NCI-H345 treated with DMSO at 0.1 percent for 48 hours (cell line): ENCODE measurements at regions not wholly inside any gene's neighbourhood (a gene's known extent, or its start where the extent isn't known, plus 50 kb on each side); places are given as distances from the start of the nearest gene placed in this dataset.
A peak's percentile ranks its signal among the peaks of the same experiment; 100 is the strongest.
"Not testable (repeated sequence)": the region's sequence is repeated elsewhere in the genome, so short reads cannot be mapped to it uniquely, and the experiment has no call there.

Source experiments
- DNase-seq: peaks from one replicate; lab custom pipeline; 2025; ENCODE audit not compliant: unreplicated experiment; lab: John Stamatoyannopoulos, UW

DNA sequence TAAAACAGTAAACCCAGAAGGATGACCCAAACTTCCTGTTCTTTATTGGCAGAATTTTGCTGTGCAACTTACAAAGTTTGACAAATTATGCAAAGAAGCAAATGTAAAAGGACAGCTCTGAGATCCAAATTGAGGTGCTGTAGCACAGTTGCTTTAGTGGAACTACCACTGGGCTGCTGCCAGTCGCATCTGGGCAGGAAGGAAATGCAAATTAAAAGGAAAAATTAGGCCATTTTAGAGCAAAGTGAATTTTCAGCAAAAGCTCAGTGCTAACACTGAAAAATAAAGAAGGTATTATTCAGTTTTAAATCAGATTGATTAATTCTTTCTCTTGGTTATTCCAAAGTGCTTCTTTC lies 104.5 kb downstream of the ZMAT3 start:
- no peak for DNase-seq

DNA sequence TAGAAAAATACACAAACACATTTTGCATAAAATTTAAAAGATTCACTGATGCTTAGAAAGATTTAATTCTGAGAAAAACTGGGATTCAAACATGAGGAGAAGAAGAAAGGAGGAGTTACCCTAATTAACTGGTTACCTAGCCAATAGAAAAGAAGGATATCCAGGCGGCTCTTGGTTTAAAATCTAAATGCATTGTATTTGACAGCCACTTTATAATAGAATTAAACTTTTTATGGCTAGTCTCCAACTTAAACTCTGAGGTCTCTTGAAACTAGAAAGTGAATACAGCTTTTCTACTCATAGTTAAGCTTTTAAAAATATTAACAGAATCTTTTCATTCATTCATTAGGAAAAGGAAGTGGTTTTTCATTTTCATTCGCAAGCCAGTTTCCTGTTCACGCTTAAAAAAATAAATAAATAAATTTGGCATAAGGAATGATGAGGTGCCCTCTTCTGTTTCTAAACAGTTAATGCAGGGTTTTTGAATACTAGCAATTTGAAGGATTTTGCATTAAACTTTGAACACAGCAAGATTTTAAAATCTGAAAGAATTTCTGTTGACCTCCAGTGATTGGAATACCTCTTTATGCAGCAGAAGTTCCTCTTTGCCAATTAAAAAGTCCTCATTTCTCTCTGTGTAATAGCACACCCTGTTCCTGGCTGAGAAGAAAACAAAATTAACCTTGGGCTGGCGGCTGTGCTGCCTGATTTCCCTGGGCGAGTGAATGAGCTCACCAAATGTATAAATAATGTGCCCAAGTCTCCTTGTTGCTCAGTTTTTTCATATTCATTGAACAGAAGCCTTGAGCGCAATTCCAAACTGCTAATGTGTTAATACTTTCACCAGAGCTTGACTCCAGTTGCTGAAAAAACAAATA lies 105.1 kb downstream of the ZMAT3 start:
- DNase-seq, result peak; percentile 71

GRCh38 chr3:178964551-178964950 lies 107.1 kb downstream of the ZMAT3 start:
- DNase-seq, result no peak

GRCh38 chr3:178960918-178961317 lies 110.7 kb downstream of the ZMAT3 start:
- no peak for DNase-seq

DNA sequence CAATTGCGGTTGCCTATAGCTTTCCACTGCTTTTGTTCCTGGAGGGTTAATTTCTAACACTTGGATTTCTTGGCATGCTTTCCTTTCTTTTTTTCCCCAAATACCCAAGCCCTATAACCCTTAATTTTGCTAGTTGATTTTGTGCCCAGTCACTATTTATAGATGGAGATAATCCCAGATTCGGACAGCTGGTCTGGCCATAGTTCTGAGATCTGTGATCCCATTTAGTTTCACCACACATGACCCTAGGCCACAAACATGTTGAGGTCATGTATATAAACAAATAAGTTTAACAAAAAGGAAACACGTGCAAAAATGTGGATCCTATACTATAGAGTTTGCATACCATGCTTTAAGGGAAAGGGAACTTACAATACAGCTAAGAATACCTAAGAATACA lies 111.4 kb downstream of the ZMAT3 start:
- no peak for DNase-seq

DNA sequence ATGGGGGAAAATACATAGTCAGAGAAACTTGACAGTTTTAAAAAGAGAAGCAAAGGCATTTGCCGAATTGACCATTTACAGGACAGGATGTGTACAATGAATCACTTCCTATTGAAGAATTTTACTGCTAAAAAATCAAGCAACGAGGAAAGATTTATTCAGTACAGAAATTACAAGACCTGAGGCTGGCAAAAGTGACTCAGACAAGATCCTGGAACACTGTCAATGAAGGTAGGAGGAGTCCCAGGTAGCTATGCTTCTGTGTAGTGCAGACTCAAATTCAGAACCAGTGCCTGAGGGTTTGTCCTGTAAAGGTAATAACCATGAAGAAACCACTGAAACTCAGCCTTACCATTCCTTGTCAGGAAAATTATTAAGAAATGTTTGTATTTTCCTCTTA lies 120.9 kb downstream of the ZMAT3 start:
- no peak for DNase-seq

GRCh38 chr3:178949896-178950295 lies 121.7 kb downstream of the ZMAT3 start:
- DNase-seq, result no peak

DNA sequence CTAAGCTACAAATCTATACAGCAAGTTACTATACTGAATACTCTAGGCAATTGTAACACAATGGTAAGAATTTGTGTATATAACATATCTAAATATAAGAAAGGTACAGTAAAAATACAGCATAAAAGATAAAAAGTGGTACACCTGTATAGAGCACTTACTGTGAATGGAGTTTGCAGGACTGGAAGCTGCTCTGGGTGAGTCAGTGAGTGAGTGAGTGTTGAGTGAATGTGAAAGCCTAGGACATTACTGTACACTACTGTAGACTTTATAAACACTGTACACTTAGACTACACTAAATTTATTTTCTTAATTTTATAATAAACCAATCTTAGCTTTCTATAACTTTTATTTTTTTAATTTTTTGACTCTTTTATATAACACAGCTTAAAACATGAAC lies 123.1 kb downstream of the ZMAT3 start:
- no peak for DNase-seq

GRCh38 chr3:178947738-178948137 lies 123.9 kb downstream of the ZMAT3 start:
- no peak for DNase-seq

DNA sequence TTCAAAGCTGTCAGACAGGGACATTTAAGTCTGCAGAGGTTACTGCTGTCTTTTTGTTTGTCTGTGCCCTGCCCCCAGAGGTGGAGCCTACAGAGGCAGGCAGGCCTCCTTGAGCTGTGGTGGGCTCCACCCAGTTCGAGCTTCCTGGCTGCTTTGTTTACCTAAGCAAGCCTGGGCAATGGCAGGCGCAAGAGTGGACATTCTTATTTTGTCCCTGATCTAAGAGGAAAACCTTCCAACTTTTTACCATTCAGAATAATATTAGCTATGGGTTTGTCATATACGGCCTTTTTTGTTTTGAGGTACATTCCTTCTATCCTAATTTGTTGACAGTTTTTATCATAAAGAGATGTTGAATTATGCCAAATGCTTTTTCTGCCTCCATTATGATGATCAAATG lies 129.3 kb downstream of the ZMAT3 start:
- not testable (repeated sequence) for DNase-seq

- DNase-seq, result no peak
Measured at GRCh38 chr3:178930116-178930515, 141.5 kb downstream of the ZMAT3 start.

GRCh38 chr3:178916223-178916622 lies 155.4 kb downstream of the ZMAT3 start:
- no peak for DNase-seq

DNA sequence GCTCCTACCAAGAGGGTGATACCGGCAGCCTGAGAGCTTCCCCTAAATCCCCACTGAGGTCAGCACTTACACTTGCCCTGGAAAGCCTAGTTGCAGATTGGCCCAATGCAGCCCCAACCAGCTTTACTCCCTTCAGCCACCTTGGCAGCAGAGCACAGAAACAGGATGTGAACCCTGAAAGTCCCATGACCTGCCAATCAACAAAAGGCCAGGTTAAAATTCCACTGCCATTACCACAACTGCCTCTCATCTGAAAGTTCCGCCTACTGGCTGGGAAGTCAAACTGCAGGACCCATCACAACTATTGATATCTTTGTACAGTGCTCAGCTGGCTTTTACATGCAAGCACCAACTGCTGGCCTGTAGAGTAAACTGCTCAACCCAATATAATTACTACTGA lies 156.2 kb downstream of the ZMAT3 start:
- no peak for DNase-seq

- DNase-seq, result no peak
Measured at GRCh38 chr3:178907081-178907480, 164.5 kb downstream of the ZMAT3 start.

DNA sequence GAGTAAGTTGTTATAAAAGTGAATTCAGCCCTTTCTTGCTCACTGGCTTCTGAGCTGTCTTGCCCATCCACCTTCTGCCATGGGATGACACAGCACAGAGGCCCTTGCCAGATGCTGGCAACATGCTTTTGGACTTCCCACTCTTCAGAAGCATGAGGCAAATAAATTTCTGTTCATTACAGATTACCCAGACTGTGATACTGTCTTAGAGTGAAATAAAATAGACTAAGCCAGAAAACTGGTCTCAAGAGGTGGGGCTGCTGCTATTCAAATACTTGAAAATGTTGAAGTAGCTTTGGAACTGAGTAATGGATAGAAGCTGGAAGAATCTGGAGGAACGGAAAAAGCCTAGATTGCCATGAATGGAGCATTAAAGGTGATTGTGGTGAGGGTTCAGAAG lies 170.4 kb downstream of the ZMAT3 start:
- peak; percentile 22 for DNase-seq

GRCh38 chr3:178900029-178900646 lies 171.5 kb downstream of the ZMAT3 start:
- DNase-seq, result peak; percentile 94

GRCh38 chr3:178895178-178895789 lies 176.3 kb downstream of the ZMAT3 start:
- no peak for DNase-seq
